Tibial artery (tissue), 4 donors: ENCODE measurements at regions not wholly inside any gene's neighbourhood (a gene's known extent, or its start where the extent isn't known, plus 50 kb on each side); places are given as distances from the start of the nearest gene placed in this dataset.

Source experiments
- DNase-seq, 2 donors: peaks; one replicate each; pipeline ENCODE4 v3.0.0-alpha.2; 2019
- H3K27ac ChIP-seq, 2 donors: fragments of 200-600 bp; sonication (generic) in 1 of 2; 1 replicate in 1 of 2; 2 replicates in 1 of 2; pipeline ENCODE4 v1.5.1; 2018 to 2019; ENCODE audit warnings: mild to moderate bottlenecking in 1 of 2
- H3K27me3 ChIP-seq, 2 donors: fragments of 200-600 bp; sonication (generic) in 1 of 2; one replicate each; pipeline versions ENCODE4 v1.5.1 to v1.6.0; 2016 to 2019
- H3K36me3 ChIP-seq, 3 donors: fragments of 200-600 bp; sonication (generic) in 2 of 3; one replicate each; pipeline ENCODE4 v1.5.1; 2016 to 2019; ENCODE audit warnings: mild to moderate bottlenecking in 2 of 3
- H3K4me1 ChIP-seq, 4 donors: fragments of 200-600 bp; sonication (generic) in 2 of 4; 1 replicate in 3 of 4; 2 replicates in 1 of 4; pipeline ENCODE4 v1.5.1; 2016 to 2019
- H3K4me3 ChIP-seq, 2 donors: fragments of 200-600 bp; sonication (generic) in 1 of 2; 1 replicate in 1 of 2; 2 replicates in 1 of 2; pipeline ENCODE4 v1.5.1; 2018 to 2019; ENCODE audit warnings: mild to moderate bottlenecking in 2 of 2
- H3K9me3 ChIP-seq, 3 donors: fragments of 200-600 bp; sonication (generic) in 1 of 3; one replicate each; pipeline ENCODE4 v1.5.1; 2016 to 2019
- intact Hi-C: fragments of 100-400 bp; cut with DNase I; formaldehyde crosslinking; loops from one replicate; pipeline ENCODE4 v1.15.0; 2023; ENCODE audit warnings: low total_unique reads
- TF ChIP-seq, protein P1 (sequence below), 2 experiments: fragments of 200-600 bp in 1 of 2; fragments of 450-650 bp in 1 of 2; IDR thresholded peaks; one replicate each; pipeline ENCODE4 v1.5.1; 2017 to 2019; ENCODE audit warnings: antibody characterized with exemption in 2 of 2, mild to moderate bottlenecking in 1 of 2, moderate library complexity in 1 of 2

DNA sequence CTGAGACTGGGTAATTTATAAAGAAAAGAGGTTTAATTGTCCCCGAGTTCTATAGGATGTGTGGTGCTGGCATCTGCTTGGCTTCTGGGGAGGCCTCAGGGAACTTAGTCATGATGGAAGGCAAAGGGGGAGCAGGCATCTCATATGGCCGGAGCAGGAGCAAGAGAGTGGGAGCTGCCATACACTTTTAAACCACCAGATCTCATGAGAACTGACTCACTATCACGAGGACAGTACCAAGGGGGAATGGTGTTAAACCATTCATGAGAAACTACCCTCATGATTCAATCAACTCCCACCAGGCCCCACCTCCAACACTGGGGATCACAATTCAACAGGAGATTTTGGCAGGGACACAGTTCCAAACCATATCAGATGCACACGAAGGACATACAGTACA, 199.9 kb upstream of the DPP6 start:
- Histone ChIP-seq H3K27me3 (no peaks in the 10 kb centered on the region), H3K9me3 (no peaks in the 10 kb centered on the region), H3K4me3 (no peak overlapping the region), H3K4me1 (no peaks in the 10 kb centered on the region), H3K27ac (no peak overlapping the region), H3K36me3 (no peaks in the 10 kb centered on the region)
- DNase-seq = no peak
- TF ChIP-seq, protein P1, sequence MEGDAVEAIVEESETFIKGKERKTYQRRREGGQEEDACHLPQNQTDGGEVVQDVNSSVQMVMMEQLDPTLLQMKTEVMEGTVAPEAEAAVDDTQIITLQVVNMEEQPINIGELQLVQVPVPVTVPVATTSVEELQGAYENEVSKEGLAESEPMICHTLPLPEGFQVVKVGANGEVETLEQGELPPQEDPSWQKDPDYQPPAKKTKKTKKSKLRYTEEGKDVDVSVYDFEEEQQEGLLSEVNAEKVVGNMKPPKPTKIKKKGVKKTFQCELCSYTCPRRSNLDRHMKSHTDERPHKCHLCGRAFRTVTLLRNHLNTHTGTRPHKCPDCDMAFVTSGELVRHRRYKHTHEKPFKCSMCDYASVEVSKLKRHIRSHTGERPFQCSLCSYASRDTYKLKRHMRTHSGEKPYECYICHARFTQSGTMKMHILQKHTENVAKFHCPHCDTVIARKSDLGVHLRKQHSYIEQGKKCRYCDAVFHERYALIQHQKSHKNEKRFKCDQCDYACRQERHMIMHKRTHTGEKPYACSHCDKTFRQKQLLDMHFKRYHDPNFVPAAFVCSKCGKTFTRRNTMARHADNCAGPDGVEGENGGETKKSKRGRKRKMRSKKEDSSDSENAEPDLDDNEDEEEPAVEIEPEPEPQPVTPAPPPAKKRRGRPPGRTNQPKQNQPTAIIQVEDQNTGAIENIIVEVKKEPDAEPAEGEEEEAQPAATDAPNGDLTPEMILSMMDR (IDR thresholded peaks at IDR 0.05) = no peak
- intact Hi-C loops = no loop called here

GRCh38 chr7:153858355-153858754, 193.8 kb upstream of the DPP6 start:
- intact Hi-C loops = no loop called here
- TF ChIP-seq, protein P1 (IDR thresholded peaks at IDR 0.05) = no peak
- no peaks in the 10 kb centered on the region for H3K27me3 ChIP-seq

GRCh38 chr7:153859239-153859638, 193.0 kb upstream of the DPP6 start:
- intact Hi-C loops = no loop called here
- Histone ChIP-seq H3K4me1 (no peaks in the 10 kb centered on the region), H3K4me3 (no peak overlapping the region), H3K36me3 (no peaks in the 10 kb centered on the region), H3K27me3 (no peaks in the 10 kb centered on the region), H3K27ac (no peak overlapping the region), H3K9me3 (no peaks in the 10 kb centered on the region)
- TF ChIP-seq, protein P1 (IDR thresholded peaks at IDR 0.05) = no peak
- no peak for DNase-seq

More at GRCh38 chr7:153858355-153858754, 193.8 kb upstream of the DPP6 start:
- DNase-seq = no peak
- Histone ChIP-seq H3K27ac (no peak overlapping the region), H3K4me3 (no peak overlapping the region), H3K36me3 (no peaks in the 10 kb centered on the region), H3K9me3 (no peaks in the 10 kb centered on the region), H3K4me1 (no peaks in the 10 kb centered on the region)

- Histone ChIP-seq H3K9me3 (no peaks in the 10 kb centered on the region), H3K27me3 (peaks cover 0 to 35% of the 10 kb centered on the region in 2 donors), H3K4me3 (no peak overlapping the region), H3K36me3 (no peaks in the 10 kb centered on the region), H3K4me1 (peaks cover 0 to 14% (median 0%) of the 10 kb centered on the region in 4 donors), H3K27ac (no peak overlapping the region)
- intact Hi-C loops = no loop called here
- TF ChIP-seq, protein P1 (IDR thresholded peaks at IDR 0.05) = no peak
- no peak for DNase-seq
Observed at GRCh38 chr7:153886506-153887441, 165.4 kb upstream of the DPP6 start.

- no peaks in the 10 kb centered on the region for H3K36me3 ChIP-seq
- peaks cover 0 to 14% (median 0%) of the 10 kb centered on the region in 4 donors for H3K4me1 ChIP-seq
- TF ChIP-seq, protein P1 (IDR thresholded peaks at IDR 0.05) = no peak
- no peak overlapping the region for H3K27ac ChIP-seq
- H3K9me3 ChIP-seq = no peaks in the 10 kb centered on the region
- peaks cover 0 to 35% of the 10 kb centered on the region in 2 donors for H3K27me3 ChIP-seq
- H3K4me3 ChIP-seq = no peak overlapping the region
- no peak for DNase-seq
- intact Hi-C loops = no loop called here
Observed at GRCh38 chr7:153887749-153888569, 164.2 kb upstream of the DPP6 start.
